DND-41 (cell line): ENCODE measurements at regions not wholly inside any gene's neighbourhood (a gene's known extent, or its start where the extent isn't known, plus 50 kb on each side); places are given as distances from the start of the nearest gene placed in this dataset.

Source experiments
- ATAC-seq: fragments of 200-7000 bp; cut with Tn5 transposase; 3 replicates; pipeline ENCODE4 v1.9.1; 2021; ENCODE audit warnings: low read depth; ENCODE audit not compliant: insufficient read depth
- DNase-seq: peaks from one replicate; pipeline ENCODE4 v3.0.0-alpha.2; 2020
- H2AFZ ChIP-seq: 2 replicates; pipeline ENCODE4 v1.6.0; 2012; ENCODE audit warnings: low read depth, low read length
- H3K27ac ChIP-seq: 2 replicates; pipeline ENCODE4 v1.5.1; 2012; ENCODE audit warnings: low read length, inconsistent platforms
- H3K27me3 ChIP-seq: fragments of 200-600 bp; sonication (generic); 2 replicates; pipeline ENCODE4 v1.6.0; 2012; ENCODE audit warnings: low read length, mild to moderate bottlenecking, inconsistent platforms; ENCODE audit not compliant: insufficient read depth, poor library complexity
- H3K36me3 ChIP-seq: 2 replicates; pipeline ENCODE4 v1.5.1; 2012; ENCODE audit warnings: low read length, inconsistent platforms; ENCODE audit not compliant: insufficient read depth
- H3K4me1 ChIP-seq: 2 replicates; pipeline ENCODE4 v1.5.1; 2012; ENCODE audit warnings: mild to moderate bottlenecking, low read length; ENCODE audit not compliant: insufficient read depth
- H3K4me2 ChIP-seq: 2 replicates; pipeline ENCODE4 v1.6.0; 2012; ENCODE audit warnings: mild to moderate bottlenecking, moderate library complexity, low read length, inconsistent platforms; ENCODE audit not compliant: insufficient read depth
- H3K4me3 ChIP-seq, 2 experiments: fragments of 200-600 bp in 1 of 2; shearing (Covaris generic) in 1 of 2; 2 replicates each; pipeline ENCODE4 v1.5.1; 2012 to 2016; ENCODE audit warnings: inconsistent platforms in 2 of 2, low read length in 2 of 2, mild to moderate bottlenecking in 2 of 2, low read depth in 1 of 2, moderate library complexity in 1 of 2
- H3K79me2 ChIP-seq: 2 replicates; pipeline ENCODE4 v1.6.0; 2012; ENCODE audit warnings: low read length, inconsistent platforms; ENCODE audit not compliant: insufficient read depth
- H3K9ac ChIP-seq: 2 replicates; pipeline ENCODE4 v1.6.0; 2012; ENCODE audit warnings: low read depth, mild to moderate bottlenecking, inconsistent platforms, low read length, moderate library complexity
- H3K9me3 ChIP-seq: 2 replicates; pipeline ENCODE4 v1.5.1; 2012; ENCODE audit warnings: low read length, moderate library complexity, mild to moderate bottlenecking, inconsistent platforms; ENCODE audit not compliant: insufficient read depth, severe bottlenecking
- H4K20me1 ChIP-seq: 2 replicates; pipeline ENCODE4 v1.6.0; 2012; ENCODE audit warnings: low read length; ENCODE audit not compliant: insufficient read depth
- EZH2 ChIP-seq: IDR thresholded peaks from 3 replicates; pipeline ENCODE4 v1.6.1; 2012; ENCODE audit warnings: borderline replicate concordance, low read depth, mild to moderate bottlenecking, moderate library complexity, low read length, inconsistent platforms; ENCODE audit not compliant: severe bottlenecking
- TF ChIP-seq, protein P1 (sequence below): IDR thresholded peaks from 2 replicates; pipeline ENCODE4 v1.5.1; 2012; ENCODE audit warnings: borderline replicate concordance, low read length, moderate library complexity, mild to moderate bottlenecking; ENCODE audit not compliant: poor library complexity, severe bottlenecking; ENCODE audit errors: extremely low read depth

GRCh38 chr18:41630232-41630886 is 324.7 kb upstream of the PIK3C3 start:
- TF ChIP-seq, protein P1, sequence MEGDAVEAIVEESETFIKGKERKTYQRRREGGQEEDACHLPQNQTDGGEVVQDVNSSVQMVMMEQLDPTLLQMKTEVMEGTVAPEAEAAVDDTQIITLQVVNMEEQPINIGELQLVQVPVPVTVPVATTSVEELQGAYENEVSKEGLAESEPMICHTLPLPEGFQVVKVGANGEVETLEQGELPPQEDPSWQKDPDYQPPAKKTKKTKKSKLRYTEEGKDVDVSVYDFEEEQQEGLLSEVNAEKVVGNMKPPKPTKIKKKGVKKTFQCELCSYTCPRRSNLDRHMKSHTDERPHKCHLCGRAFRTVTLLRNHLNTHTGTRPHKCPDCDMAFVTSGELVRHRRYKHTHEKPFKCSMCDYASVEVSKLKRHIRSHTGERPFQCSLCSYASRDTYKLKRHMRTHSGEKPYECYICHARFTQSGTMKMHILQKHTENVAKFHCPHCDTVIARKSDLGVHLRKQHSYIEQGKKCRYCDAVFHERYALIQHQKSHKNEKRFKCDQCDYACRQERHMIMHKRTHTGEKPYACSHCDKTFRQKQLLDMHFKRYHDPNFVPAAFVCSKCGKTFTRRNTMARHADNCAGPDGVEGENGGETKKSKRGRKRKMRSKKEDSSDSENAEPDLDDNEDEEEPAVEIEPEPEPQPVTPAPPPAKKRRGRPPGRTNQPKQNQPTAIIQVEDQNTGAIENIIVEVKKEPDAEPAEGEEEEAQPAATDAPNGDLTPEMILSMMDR, result no peak
- no peak for TF ChIP-seq EZH2
- no peaks in the 10 kb centered on the region for H3K79me2 ChIP-seq

GRCh38 chr18:41624460-41624859 is 330.6 kb upstream of the PIK3C3 start:
- no peak for ATAC-seq
- no peak for DNase-seq
- Histone ChIP-seq H3K9ac (no peak overlapping the region), H3K27ac (no peak overlapping the region), H3K4me2 (no peak overlapping the region), H3K4me1 (no peaks in the 10 kb centered on the region), H3K36me3 (no peaks in the 10 kb centered on the region), H3K79me2 (no peaks in the 10 kb centered on the region), H2AFZ (no peak overlapping the region), H3K4me3 (no peak overlapping the region), H4K20me1 (no peaks in the 10 kb centered on the region), H3K9me3 (no peaks in the 10 kb centered on the region), H3K27me3 (no peaks in the 10 kb centered on the region)
- no peak for TF ChIP-seq EZH2
- TF ChIP-seq, protein P1, result no peak

More at GRCh38 chr18:41630232-41630886, 324.7 kb upstream of the PIK3C3 start:
- Histone ChIP-seq H3K27me3 (no peaks in the 10 kb centered on the region), H3K9me3 (no peaks in the 10 kb centered on the region), H3K9ac (no peak overlapping the region), H3K4me2 (no peak overlapping the region), H3K4me1 (no peaks in the 10 kb centered on the region), H3K27ac (no peak overlapping the region), H3K4me3 (no peak overlapping the region), H3K36me3 (no peaks in the 10 kb centered on the region), H2AFZ (no peak overlapping the region), H4K20me1 (no peaks in the 10 kb centered on the region)
- DNase-seq, result no peak
- ATAC-seq, result no peak

DNA sequence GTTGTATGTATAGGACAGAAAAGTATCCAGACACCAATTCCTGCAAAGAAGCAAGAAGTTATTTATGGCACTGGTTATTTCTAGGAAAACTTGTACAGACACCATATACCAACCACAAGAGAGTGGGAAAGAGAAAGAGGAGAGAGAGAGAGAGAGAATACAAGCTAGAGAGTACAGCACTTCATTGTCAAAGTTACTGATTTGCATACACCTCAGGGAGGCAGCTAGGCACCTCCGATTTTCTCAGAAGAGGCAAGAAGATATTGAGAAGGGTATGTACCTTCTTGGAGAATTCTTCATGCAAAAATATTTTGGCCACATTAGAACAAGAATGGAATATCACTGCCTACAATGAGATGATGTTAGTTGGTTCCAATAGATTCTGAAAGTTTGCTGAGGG is 333.9 kb upstream of the PIK3C3 start:
- no peaks in the 10 kb centered on the region for H4K20me1 ChIP-seq
- DNase-seq, result no peak
- no peaks in the 10 kb centered on the region for H3K9me3 ChIP-seq
- H2AFZ ChIP-seq, result no peak overlapping the region
- H3K4me2 ChIP-seq, result no peak overlapping the region
- no peak overlapping the region for H3K9ac ChIP-seq
- H3K27ac ChIP-seq, result no peak overlapping the region
- ATAC-seq, result no peak
- H3K27me3 ChIP-seq, result no peaks in the 10 kb centered on the region
- H3K36me3 ChIP-seq, result no peaks in the 10 kb centered on the region
- no peaks in the 10 kb centered on the region for H3K4me1 ChIP-seq
- no peak for TF ChIP-seq EZH2
- TF ChIP-seq, protein P1, result no peak
- no peak overlapping the region for H3K4me3 ChIP-seq
- H3K79me2 ChIP-seq, result no peaks in the 10 kb centered on the region

DNA sequence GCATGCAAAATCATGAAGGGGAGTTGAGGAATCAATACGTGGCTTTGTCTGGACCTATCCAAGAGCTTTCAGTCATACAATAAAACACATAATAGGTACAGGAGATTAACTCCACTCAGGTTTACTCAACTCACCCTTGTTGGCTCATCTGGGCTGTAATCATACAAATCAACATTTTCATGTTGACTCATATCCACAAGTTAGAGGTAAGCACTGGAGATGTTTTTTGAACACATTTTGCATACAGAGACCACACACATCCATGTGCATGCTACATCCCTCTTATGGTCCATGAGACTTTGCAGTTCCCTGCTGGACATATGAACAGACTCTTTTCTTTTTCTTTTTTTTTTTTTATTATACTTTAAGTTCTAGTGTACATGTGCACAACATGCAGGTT is 336.9 kb upstream of the PIK3C3 start:
- Histone ChIP-seq H3K9me3 (no peaks in the 10 kb centered on the region), H3K9ac (no peak overlapping the region), H2AFZ (no peak overlapping the region), H3K4me2 (no peak overlapping the region), H3K4me3 (no peak overlapping the region), H3K79me2 (no peaks in the 10 kb centered on the region), H3K27ac (no peak overlapping the region), H3K4me1 (no peaks in the 10 kb centered on the region), H3K36me3 (no peaks in the 10 kb centered on the region), H3K27me3 (no peaks in the 10 kb centered on the region), H4K20me1 (no peaks in the 10 kb centered on the region)
- ATAC-seq (no peak), DNase-seq (no peak)
- TF ChIP-seq EZH2, result no peak
- TF ChIP-seq, protein P1, result no peak
